ENCODE measurements at regions not wholly inside any gene's neighbourhood (a gene's known extent, or its start where the extent isn't known, plus 50 kb on each side); places are given as distances from the start of the nearest gene placed in this dataset.

DNA sequence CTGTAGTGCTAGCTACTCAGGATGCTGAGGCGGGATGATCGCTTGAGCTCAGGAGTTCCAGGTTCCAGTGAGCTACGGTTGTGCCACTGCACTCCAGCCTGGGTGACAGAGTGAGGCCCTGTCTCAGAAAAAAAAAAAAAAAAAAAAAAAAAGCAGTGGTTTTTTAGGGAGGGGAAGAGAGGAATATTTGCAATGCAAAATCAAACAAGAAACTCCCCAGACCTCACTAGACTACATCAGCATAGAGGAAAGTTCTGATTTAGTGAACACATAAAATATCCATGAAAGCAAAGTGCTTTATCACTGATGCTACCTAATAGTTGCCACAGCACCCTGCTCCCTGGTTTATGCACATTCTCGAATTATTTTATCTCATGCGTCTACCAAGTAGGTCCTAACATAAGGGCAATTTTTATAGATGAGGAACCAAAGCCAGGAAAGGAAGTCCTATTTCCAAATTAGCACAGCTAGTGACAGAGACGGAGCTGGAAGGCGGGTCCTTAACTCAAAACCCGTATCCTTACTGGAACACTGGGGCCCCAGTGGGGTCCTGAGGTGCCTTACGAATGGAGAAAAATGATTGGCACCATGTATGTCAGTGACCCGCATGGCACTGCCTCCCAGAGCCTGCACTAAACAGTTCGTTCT is 50.7 kb upstream of the GPR157 start:
- Histone ChIP-seq H3K36me3 (replicated peaks; ENCODE audit: control insufficient read depth, insufficient read depth, low read length) (peaks cover 5% of the 10 kb centered on the region), H3K27me3 (ENCODE audit: control insufficient read depth, insufficient read depth, low read length) (peaks cover 27% of the 10 kb centered on the region), H3K4me3 (ENCODE audit: insufficient read depth, low read depth, low read length) (no peak overlapping the region)
- DNase-seq = no peak

DNA sequence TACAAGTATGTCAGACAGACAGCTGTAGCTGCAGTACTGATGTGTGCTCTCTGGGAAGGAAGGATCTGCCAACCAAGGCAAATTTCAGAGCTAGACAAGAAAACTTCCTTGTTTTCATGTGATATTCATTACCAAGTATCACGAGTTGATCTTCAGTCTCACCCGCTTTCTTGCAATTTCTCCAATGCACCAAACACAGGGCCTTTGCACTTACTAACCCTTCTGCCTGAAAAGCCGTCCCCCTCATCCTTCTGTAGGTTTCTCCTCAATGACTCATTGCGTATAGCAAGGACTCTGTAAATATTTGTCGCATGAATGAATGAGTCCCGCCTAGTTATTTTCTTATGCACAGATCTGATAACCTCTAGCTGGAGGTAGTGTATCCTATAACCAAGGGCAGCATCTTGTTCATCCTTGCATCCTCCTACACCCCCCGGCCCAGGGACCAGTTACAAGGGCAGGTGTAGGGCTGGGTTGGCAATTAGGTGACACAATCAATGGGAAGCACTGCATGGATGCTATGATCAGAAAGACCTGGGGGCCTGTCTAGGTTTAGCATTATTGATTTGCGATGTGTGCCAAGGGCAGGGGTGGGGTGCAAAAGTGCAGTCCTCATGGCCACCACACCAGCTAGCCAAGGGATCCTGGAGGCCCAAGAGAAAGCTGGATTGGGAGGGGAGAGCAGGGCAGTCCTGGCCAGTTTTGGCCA is 51.4 kb upstream of the GPR157 start:
- no peak overlapping the region; the same call in 1 of the 2 replicates for H3K4me3 ChIP-seq (ENCODE audit: insufficient read depth, low read depth, low read length)

DNA sequence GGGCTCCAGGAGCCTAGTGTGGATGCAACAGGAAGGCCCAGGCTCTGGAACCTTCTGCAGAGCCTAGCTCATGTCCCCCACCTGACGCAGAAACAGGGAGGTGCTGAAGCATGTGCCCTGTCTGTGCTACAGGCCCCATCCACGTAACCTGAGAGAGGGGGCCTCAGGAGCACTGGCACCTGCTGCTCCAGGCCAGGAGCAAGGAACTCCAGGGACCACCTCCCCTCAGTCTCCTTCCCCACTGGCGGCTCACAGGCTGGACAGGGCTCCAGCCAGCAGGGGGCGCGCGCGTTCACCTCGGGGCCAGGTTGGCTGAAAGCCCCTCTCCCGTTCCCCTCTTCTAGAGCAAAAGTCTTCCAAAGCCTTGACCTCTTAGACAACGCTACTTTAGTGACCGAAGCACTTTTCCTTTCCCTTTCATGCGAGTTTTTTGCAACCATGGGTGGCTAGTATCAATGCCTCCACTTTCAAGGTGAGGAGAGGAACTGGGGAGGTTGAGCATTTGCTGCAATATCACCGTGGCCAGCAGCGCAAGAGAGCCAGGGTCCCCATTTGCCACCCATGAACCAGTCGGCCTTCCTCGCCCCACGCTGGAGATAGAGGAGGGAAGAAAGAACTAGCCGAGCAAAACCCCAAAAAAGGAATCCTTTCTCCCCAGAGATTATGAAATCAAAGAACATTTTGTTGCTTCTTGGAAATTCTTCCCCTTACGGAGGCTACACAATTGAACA is 52.4 kb upstream of the GPR157 start:
- Histone ChIP-seq H3K4me3 (ENCODE audit: insufficient read depth, low read depth, low read length) (peak overlapping the region; percentile 66; the same call in 1 of the 2 replicates), H3K36me3 (replicated peaks; ENCODE audit: control insufficient read depth, insufficient read depth, low read length) (peaks cover 5% of the 10 kb centered on the region), H3K27me3 (ENCODE audit: control insufficient read depth, insufficient read depth, low read length) (peaks cover 28% of the 10 kb centered on the region)
- DNase-seq = peak; percentile 95

More for the DNA sequence above, 51.4 kb upstream of the GPR157 start:
- Histone ChIP-seq H3K36me3 (replicated peaks; ENCODE audit: control insufficient read depth, insufficient read depth, low read length) (peaks cover 7% of the 10 kb centered on the region), H3K27me3 (ENCODE audit: control insufficient read depth, insufficient read depth, low read length) (peaks cover 28% of the 10 kb centered on the region)
- no peak for DNase-seq

DNA sequence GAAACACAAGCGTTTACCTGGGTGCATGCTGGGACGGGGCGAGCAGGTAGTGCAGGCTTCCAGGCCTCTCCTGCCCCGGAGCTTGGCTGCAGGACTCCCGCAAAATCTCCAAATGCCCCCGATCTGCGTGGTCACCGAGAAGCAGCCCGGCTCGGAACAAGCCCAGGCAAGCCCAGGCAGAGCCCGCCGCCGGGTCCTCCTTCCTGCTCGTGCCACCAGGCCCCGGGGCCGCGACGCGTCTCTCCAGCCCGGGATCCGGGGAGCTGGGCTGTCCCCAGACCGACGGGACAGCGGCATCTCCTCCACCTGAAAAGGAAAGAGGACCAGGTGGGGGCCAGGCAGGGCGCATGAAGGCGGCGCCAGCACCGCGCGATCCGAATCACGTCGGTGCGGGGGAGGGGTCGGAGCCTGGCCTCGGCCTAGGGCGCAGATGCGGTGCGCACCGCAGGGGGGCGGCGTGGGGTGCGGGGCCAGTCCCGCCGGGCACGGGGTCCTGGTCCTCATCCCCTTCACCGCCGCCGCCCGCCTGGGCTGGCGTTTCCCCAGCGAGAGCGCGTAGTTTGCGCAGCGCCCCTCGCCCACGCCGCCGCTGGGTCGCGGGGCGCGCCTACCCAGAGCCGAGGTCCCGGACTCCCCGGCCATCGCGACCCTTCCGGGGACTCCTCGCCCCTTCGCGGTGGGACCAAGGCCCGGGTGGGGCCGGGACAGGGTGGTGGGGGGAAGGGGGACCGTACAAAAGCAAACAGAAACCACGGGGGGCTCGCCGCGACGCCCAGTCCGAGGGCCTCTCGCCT is 52.4 kb upstream of the H6PD start:
- Histone ChIP-seq H3K4me3 (ENCODE audit: insufficient read depth, low read depth, low read length) (peak overlapping the region; percentile 66), H3K36me3 (replicated peaks; ENCODE audit: control insufficient read depth, insufficient read depth, low read length) (peaks cover 5% of the 10 kb centered on the region), H3K27me3 (ENCODE audit: control insufficient read depth, insufficient read depth, low read length) (peaks cover 28% of the 10 kb centered on the region)
- peak; percentile 81 for DNase-seq

DNA sequence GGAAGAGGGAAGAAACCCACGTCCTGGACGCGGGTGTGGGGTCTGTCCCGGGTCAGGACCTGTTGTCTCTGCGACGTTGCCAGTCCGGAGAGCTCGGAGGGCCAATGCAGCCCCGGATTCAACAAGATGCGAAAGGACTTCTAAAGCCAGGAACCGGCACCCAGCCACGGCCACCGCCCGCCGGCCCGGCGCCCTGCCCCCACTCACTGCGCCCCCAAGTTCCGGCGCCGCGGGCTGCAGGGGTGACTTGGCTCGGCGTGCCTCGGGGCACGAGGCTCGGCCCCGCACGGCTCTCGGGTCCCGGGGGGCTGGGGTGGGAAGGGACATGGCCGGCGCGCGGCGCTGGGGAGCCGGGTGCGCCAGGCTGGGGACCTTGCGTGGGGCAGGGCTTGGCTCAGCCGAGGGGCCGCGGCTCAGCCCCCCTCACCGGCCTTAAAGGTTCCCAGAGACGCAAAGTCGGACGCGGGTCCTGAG is 51.8 kb upstream of the H6PD start:
- DNase-seq = peak; percentile 82
- Histone ChIP-seq H3K4me3 (ENCODE audit: insufficient read depth, low read depth, low read length) (peak overlapping the region; percentile 66), H3K27me3 (ENCODE audit: control insufficient read depth, insufficient read depth, low read length) (peaks cover 28% of the 10 kb centered on the region), H3K36me3 (replicated peaks; ENCODE audit: control insufficient read depth, insufficient read depth, low read length) (peaks cover 5% of the 10 kb centered on the region)

DNA sequence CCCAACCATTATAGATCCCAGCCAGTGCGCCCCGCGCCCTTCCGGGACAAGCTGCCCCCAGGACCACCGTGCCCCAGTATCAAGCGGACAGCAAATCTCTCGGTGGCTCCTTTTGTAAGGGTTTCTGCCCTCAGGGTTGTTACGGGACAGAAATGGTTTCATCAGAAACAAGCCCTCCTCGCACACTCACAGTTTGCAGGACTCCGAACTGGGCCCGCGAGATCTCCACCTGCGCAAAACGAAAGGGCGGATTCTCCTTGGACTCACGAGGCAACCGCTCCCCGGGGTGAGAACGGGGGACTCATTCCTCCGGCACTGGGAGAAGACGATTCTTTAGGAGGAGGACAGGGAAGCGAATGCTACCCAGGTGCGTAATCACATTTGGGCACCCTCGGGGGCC is 51.1 kb upstream of the H6PD start:
- Histone ChIP-seq H3K27me3 (ENCODE audit: control insufficient read depth, insufficient read depth, low read length) (peaks cover 28% of the 10 kb centered on the region), H3K36me3 (replicated peaks; ENCODE audit: control insufficient read depth, insufficient read depth, low read length) (peaks cover 5% of the 10 kb centered on the region), H3K4me3 (ENCODE audit: insufficient read depth, low read depth, low read length) (peak overlapping the region; percentile 66)
- DNase-seq = peak; percentile 79

DNA sequence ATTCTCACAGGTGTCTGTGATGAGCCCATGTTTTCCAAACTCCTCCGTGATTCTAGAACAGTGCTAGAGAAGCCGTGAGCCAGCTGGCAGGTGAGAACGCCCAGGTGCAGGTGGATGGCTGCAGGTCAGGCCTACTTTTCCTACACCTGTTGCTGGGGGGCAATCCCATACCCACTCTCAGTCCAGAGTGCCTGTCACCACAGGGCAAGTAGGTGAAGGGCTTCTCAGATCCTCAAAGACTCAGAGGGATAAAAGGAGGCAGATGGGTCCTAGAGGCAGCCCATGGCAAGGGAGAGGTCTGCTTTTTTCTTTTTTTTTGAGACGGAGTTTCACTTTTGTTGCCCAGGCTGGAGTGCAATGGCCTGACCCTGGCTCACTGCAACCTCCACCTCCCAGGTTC is 50.7 kb upstream of the H6PD start:
- peak overlapping the region; percentile 66; the same call in 1 of the 2 replicates for H3K4me3 ChIP-seq (ENCODE audit: insufficient read depth, low read depth, low read length)

DNA sequence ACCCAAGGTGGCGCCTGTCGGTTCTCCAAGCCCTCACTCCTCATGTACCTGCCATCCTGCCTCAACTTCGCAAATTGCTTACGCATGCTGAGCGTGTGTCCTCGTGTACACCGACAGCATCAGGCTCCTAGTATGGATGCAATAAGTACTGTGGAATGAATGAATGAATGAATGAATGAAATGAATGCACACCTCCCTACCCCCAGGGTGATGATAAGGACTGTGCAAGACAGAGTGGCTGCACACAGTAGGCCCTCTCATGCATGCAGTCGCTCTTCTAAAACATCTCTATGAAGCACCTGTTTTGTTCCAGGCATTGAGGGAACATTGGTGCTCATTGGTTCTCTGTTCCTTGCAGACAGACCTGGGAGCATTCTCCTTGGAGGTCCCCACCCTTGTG is 49.8 kb upstream of the H6PD start:
- Histone ChIP-seq H3K36me3 (replicated peaks; ENCODE audit: control insufficient read depth, insufficient read depth, low read length) (peaks cover 2% of the 10 kb centered on the region; the same call in 1 of the 2 replicates), H3K27me3 (ENCODE audit: control insufficient read depth, insufficient read depth, low read length) (peaks cover 28% of the 10 kb centered on the region), H3K4me3 (ENCODE audit: insufficient read depth, low read depth, low read length) (no peak overlapping the region)
- no peak for DNase-seq

More for the DNA sequence above, 50.7 kb upstream of the H6PD start:
- H3K27me3 ChIP-seq (ENCODE audit: control insufficient read depth, insufficient read depth, low read length) = peaks cover 28% of the 10 kb centered on the region
- H3K36me3 ChIP-seq (replicated peaks; ENCODE audit: control insufficient read depth, insufficient read depth, low read length) = peaks cover 2% of the 10 kb centered on the region; the same call in 1 of the 2 replicates
- peak; percentile 74 for DNase-seq
